B cell (primary cell): ENCODE measurements at regions not wholly inside any gene's neighbourhood (a gene's known extent, or its start where the extent isn't known, plus 50 kb on each side); places are given as distances from the start of the nearest gene placed in this dataset.

Experiments used
- ATAC-seq: fragments of 200-7000 bp; cut with Tn5 transposase; one replicate; pipeline ENCODE4 v1.10.0; 2021; ENCODE audit warnings: low read depth, mild to moderate bottlenecking, moderate number of reproducible peaks, moderate library complexity
- CTCF ChIA-PET: fragments of 350-600 bp; sonication (Branson Sonifier 250); formaldehyde crosslinking; loops from one replicate; lab custom pipeline; 2021; ENCODE audit warnings: antibody characterized with exemption, inconsistent platforms; lab: Charles Lee
- POLR2A ChIA-PET: fragments of 350-600 bp; sonication (Branson Sonifier 250); formaldehyde crosslinking; loops from one replicate; lab custom pipeline; 2021; ENCODE audit warnings: antibody characterized with exemption; lab: Charles Lee
- DNase-seq: peaks from one replicate; pipeline ENCODE4 v3.0.0; 2013
- H2AFZ ChIP-seq: 2 replicates; pipeline ENCODE4 v1.6.1; 2012; ENCODE audit warnings: mild to moderate bottlenecking, low read depth, low read length; ENCODE audit not compliant: insufficient read depth, poor library complexity, severe bottlenecking
- H3K27ac ChIP-seq, 2 donors: 1 replicate in 1 of 2; 2 replicates in 1 of 2; pipeline ENCODE4 v1.5.1; 2012 to 2013; ENCODE audit warnings: low read length in 2 of 2, mild to moderate bottlenecking in 2 of 2, moderate library complexity in 1 of 2
- H3K27me3 ChIP-seq, 4 experiments: fragments of 200-600 bp in 1 of 4; sonication (generic) in 1 of 4; replicated peaks in 1 of 4; 1 replicate in 2 of 4; 2 replicates in 2 of 4; pipeline versions ENCODE4 v1.6.1 to v1.7.0; 2013 to 2016; ENCODE audit warnings: low read length in 3 of 4, mild to moderate bottlenecking in 2 of 4, mixed read lengths in 1 of 4, moderate library complexity in 1 of 4; ENCODE audit not compliant: insufficient read depth in 4 of 4, control insufficient read depth in 3 of 4; ENCODE audit errors: control extremely low read depth in 1 of 4
- H3K36me3 ChIP-seq, 2 experiments: replicated peaks in 1 of 2; 1 replicate in 1 of 2; 2 replicates in 1 of 2; pipeline versions ENCODE4 v1.6.1 to v1.7.1; 2013; ENCODE audit warnings: low read length in 1 of 2; ENCODE audit not compliant: insufficient read depth in 2 of 2, control insufficient read depth in 1 of 2; ENCODE audit errors: control extremely low read depth in 1 of 2, extremely low read depth in 1 of 2
- H3K4me1 ChIP-seq, 2 donors: fragments of 200-600 bp in 1 of 2; sonication (generic) in 1 of 2; 1 replicate in 1 of 2; 2 replicates in 1 of 2; pipeline versions ENCODE4 v1.5.1 to v1.6.1; 2013 to 2017; ENCODE audit warnings: low read length in 2 of 2; ENCODE audit not compliant: control insufficient read depth in 2 of 2, insufficient read depth in 2 of 2
- H3K4me2 ChIP-seq: replicated peaks from 2 replicates; pipeline ENCODE3; 2012; ENCODE audit warnings: mild to moderate bottlenecking, low read depth, low read length; ENCODE audit not compliant: poor library complexity, severe bottlenecking
- H3K4me3 ChIP-seq, 5 experiments: fragments of 200-600 bp in 1 of 5; sonication (generic) in 1 of 5; 1 replicate in 3 of 5; 2 replicates in 2 of 5; pipeline versions ENCODE4 v1.5.1 to v1.7.0; 2011 to 2016; ENCODE audit warnings: low read length in 4 of 5, mild to moderate bottlenecking in 4 of 5, low read depth in 2 of 5, control low read depth in 1 of 5, moderate library complexity in 1 of 5; ENCODE audit not compliant: insufficient read depth in 1 of 5; ENCODE audit errors: control extremely low read depth in 1 of 5, extremely low read depth in 1 of 5
- H3K79me2 ChIP-seq: fragments of 200-600 bp; sonication (generic); one replicate; pipeline ENCODE4 v1.6.0; 2016; ENCODE audit warnings: low read length; ENCODE audit not compliant: control insufficient read depth, insufficient read depth
- H3K9ac ChIP-seq: fragments of 200-600 bp; sonication (generic); 2 replicates; pipeline ENCODE4 v1.6.1; 2017; ENCODE audit warnings: mild to moderate bottlenecking, low read length, moderate library complexity
- H3K9me3 ChIP-seq, 3 donors: one replicate each; pipeline versions ENCODE4 v1.6.1 to v1.7.1; 2013; ENCODE audit warnings: low read length in 2 of 3; ENCODE audit not compliant: control insufficient read depth in 2 of 3, insufficient read depth in 1 of 3; ENCODE audit errors: control extremely low read depth in 1 of 3
- H4K20me1 ChIP-seq: 2 replicates; pipeline ENCODE4 v1.6.0; 2012; ENCODE audit warnings: mild to moderate bottlenecking, low read length; ENCODE audit not compliant: insufficient read depth, control insufficient read depth, poor library complexity, severe bottlenecking
- H3K27ac Mint-ChIP-seq: one replicate; pipeline ENCODE4 v1.8.0; 2021; ENCODE audit warnings: mixed read lengths
- H3K27me3 Mint-ChIP-seq: one replicate; pipeline ENCODE4 v1.8.0; 2021; ENCODE audit warnings: mixed read lengths
- H3K4me1 Mint-ChIP-seq: one replicate; pipeline ENCODE4 v1.8.0; 2021; ENCODE audit warnings: mixed read lengths
- H3K4me3 Mint-ChIP-seq: one replicate; pipeline ENCODE4 v1.8.0; 2021; ENCODE audit warnings: mixed read lengths
- H3K9me3 Mint-ChIP-seq: one replicate; pipeline ENCODE4 v1.8.0; 2022; ENCODE audit warnings: mixed read lengths; ENCODE audit not compliant: insufficient read depth
- EZH2 ChIP-seq: IDR thresholded peaks from 2 replicates; pipeline ENCODE4 v1.6.1; 2012; ENCODE audit warnings: borderline replicate concordance, low read depth, mild to moderate bottlenecking, moderate library complexity, low read length; ENCODE audit not compliant: insufficient read depth, poor library complexity, severe bottlenecking
- WGBS: methylation state at CpG from one replicate; pipeline ENCODE4 v1.1.5; 2013; ENCODE audit warnings: missing lambda C conversion rate; ENCODE audit not compliant: insufficient coverage; 5-methylcytosine and 5-hydroxymethylcytosine counted together
- intact Hi-C: fragments of 100-400 bp; cut with micrococcal nuclease; formaldehyde crosslinking; loops from one replicate; pipeline ENCODE4 v1.10.0; 2022
- TF ChIP-seq, protein P1 (sequence below): fragments of 200-600 bp; IDR thresholded peaks from one replicate; pipeline ENCODE4 v1.8.0; 2022; ENCODE audit warnings: antibody characterized with exemption, mild to moderate bottlenecking

DNA sequence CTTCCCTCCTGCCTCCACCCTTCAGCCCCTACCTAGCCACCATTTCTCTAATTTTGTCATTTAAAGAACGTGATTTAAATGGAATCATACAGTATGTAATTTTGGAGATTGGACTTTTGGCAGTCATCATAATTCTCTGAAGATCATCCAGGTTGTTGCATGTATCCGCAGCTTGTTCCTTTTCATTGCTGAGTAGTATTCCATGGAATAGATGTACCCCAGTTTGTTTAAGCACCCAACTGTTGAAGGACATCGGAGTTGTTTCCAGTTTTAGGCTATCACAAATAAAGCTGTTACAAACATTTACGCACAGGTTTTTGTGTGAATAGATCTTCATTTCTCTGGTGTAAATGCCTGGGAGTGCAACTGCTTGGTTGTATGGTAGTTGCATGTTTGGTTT, 61.1 kb upstream of the PWP1 start:
- peaks cover 7% of the 10 kb centered on the region for H3K27me3 Mint-ChIP-seq
- CTCF ChIA-PET: no interaction called here
- no peak overlapping the region for H3K27ac ChIP-seq
- H3K36me3 ChIP-seq: no peaks in the 10 kb centered on the region
- H3K27me3 ChIP-seq: no peaks in the 10 kb centered on the region
- no peak for DNase-seq
- H2AFZ ChIP-seq: no peak overlapping the region
- H3K4me3 ChIP-seq: no peak overlapping the region
- no peak overlapping the region for H3K9ac ChIP-seq
- H3K9me3 ChIP-seq: peaks cover 0 to 6% (median 0%) of the 10 kb centered on the region in 3 donors
- ATAC-seq: no peak
- peaks cover 7% of the 10 kb centered on the region for H3K9me3 Mint-ChIP-seq
- H3K4me1 Mint-ChIP-seq: no peaks in the 10 kb centered on the region
- TF ChIP-seq, protein P1, sequence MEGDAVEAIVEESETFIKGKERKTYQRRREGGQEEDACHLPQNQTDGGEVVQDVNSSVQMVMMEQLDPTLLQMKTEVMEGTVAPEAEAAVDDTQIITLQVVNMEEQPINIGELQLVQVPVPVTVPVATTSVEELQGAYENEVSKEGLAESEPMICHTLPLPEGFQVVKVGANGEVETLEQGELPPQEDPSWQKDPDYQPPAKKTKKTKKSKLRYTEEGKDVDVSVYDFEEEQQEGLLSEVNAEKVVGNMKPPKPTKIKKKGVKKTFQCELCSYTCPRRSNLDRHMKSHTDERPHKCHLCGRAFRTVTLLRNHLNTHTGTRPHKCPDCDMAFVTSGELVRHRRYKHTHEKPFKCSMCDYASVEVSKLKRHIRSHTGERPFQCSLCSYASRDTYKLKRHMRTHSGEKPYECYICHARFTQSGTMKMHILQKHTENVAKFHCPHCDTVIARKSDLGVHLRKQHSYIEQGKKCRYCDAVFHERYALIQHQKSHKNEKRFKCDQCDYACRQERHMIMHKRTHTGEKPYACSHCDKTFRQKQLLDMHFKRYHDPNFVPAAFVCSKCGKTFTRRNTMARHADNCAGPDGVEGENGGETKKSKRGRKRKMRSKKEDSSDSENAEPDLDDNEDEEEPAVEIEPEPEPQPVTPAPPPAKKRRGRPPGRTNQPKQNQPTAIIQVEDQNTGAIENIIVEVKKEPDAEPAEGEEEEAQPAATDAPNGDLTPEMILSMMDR: no peak
- no peak for TF ChIP-seq EZH2
- H4K20me1 ChIP-seq: no peaks in the 10 kb centered on the region
- intact Hi-C loops: no loop called here
- H3K4me2 ChIP-seq: no peak overlapping the region
- no peak overlapping the region for H3K4me3 Mint-ChIP-seq
- no peaks in the 10 kb centered on the region for H3K79me2 ChIP-seq
- 100% methylated on average over 2 of the region's 4 CpGs for WGBS
- POLR2A ChIA-PET: no interaction called here
- no peaks in the 10 kb centered on the region for H3K4me1 ChIP-seq
- no peak overlapping the region for H3K27ac Mint-ChIP-seq

DNA sequence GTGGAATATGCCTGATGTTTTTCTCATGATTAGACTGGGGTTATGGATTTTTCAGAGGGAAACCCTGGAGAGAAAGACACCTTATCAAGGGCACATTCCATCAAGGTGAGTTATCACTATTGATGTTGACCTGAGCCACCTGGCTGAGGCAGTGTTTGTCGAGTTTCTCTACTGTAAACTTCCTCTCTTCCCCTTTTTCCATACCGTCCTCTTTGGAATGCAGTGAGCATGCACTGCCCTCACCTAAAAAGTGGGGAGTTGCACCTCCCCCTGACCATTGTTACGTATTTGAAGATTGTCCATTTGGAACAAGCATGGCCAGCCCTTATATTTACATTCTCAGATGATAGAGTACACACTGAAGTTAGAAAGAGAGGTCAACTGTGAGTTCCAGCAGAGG, 53.9 kb upstream of the PWP1 start:
- H3K36me3 ChIP-seq: no peaks in the 10 kb centered on the region
- no peaks in the 10 kb centered on the region for H3K27me3 ChIP-seq
- H4K20me1 ChIP-seq: no peaks in the 10 kb centered on the region
- ChIA-PET POLR2A (no interaction called here), CTCF (no interaction called here)
- Mint-ChIP-seq H3K4me3 (no peak overlapping the region), H3K27ac (no peak overlapping the region), H3K4me1 (no peaks in the 10 kb centered on the region), H3K27me3 (peaks cover 9% of the 10 kb centered on the region), H3K9me3 (no peaks in the 10 kb centered on the region)
- H2AFZ ChIP-seq: no peak overlapping the region
- DNase-seq (no peak), ATAC-seq (no peak)
- no peak overlapping the region for H3K27ac ChIP-seq
- intact Hi-C loops: no loop called here
- no peak overlapping the region for H3K4me2 ChIP-seq
- no peaks in the 10 kb centered on the region for H3K4me1 ChIP-seq
- WGBS: 75% methylated on average over 1 of the region's 3 CpGs
- no peak for TF ChIP-seq EZH2
- peaks cover 0 to 4% (median 0%) of the 10 kb centered on the region in 3 donors for H3K9me3 ChIP-seq
- H3K79me2 ChIP-seq: no peaks in the 10 kb centered on the region
- no peak overlapping the region for H3K9ac ChIP-seq
- no peak overlapping the region for H3K4me3 ChIP-seq
